ENCODE measurements at regions not wholly inside any gene's neighbourhood (a gene's known extent, or its start where the extent isn't known, plus 50 kb on each side); places are given as distances from the start of the nearest gene placed in this dataset.
"Not testable (repeated sequence)": the region's sequence is repeated elsewhere in the genome, so short reads cannot be mapped to it uniquely, and the experiment has no call there.

DNA sequence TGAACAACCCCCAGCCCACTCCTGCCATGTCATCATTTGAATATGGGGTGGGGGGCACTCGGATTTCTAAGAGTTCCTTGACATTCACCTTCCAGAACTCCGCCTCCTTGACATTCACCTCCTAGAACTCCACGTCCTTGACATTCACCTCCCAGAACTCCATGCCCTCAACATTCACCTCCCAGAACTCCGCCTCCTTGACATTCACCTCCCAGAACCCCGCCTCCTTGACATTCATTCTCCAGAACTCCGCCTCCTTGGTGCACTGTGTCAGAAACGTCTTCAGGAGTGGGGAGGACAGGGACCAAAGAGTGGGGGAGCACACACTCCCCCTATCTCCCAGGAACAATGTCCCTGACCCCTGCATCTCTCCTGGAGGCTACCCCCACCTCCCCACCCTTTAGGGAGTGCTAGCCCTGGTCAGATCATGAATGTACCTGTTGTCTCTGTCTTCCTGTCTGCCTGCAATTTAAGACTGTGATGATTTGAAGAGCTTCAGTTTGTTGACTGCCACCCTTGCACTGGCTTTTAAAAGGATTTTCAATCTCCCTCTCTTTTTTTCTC is 110.1 kb downstream of the NPTX2 start:
- Histone ChIP-seq H3K9ac (ENCODE audit: low read length in 2 of 2) (no peak overlapping the region), H3K4me3 (ENCODE audit: low read length in 2 of 2) (no peak overlapping the region), H3K9me3 (ENCODE audit: control insufficient read depth in 2 of 2, low read length in 2 of 2) (no peaks in the 10 kb centered on the region), H3K27ac (ENCODE audit: low read length) (no peak overlapping the region), H3K4me1 (ENCODE audit: control insufficient read depth, insufficient read depth, low read length) (no peaks in the 10 kb centered on the region), H3K36me3 (ENCODE audit: control insufficient read depth in 2 of 2, insufficient read depth in 2 of 2, low read length in 2 of 2) (no peaks in the 10 kb centered on the region), H3K27me3 (ENCODE audit: control insufficient read depth in 1 of 2, insufficient read depth in 2 of 2, low read length in 2 of 2) (no peaks in the 10 kb centered on the region)

DNA sequence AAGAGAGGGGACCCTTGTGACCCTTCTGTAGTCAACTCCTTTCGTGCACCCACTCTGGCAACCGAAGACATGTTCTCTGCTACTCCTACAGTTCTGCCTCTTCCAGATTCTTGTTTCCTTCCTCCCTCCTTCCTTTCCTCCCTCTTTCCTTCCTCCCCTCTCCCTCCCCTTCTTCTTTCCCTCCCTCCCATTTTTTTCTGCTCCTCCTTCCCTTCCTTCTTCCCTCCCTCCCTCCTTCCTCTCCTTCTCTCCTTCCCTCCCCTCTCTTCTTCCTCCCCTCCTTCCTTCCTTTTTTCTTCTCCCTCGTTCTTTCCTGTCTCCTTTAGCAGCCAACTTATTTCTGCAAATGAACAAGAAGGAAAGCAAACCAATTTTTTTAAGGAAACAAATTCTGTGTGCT is 111.5 kb downstream of the NPTX2 start:
- Histone ChIP-seq H3K9me3 (ENCODE audit: control insufficient read depth in 2 of 2, low read length in 2 of 2) (peaks cover 0 to 6% of the 10 kb centered on the region in 2 donors), H3K27ac (ENCODE audit: low read length) (no peak overlapping the region), H3K4me3 (ENCODE audit: low read length in 2 of 2) (no peak overlapping the region), H3K4me1 (ENCODE audit: control insufficient read depth, insufficient read depth, low read length) (no peaks in the 10 kb centered on the region), H3K9ac (ENCODE audit: low read length in 2 of 2) (no peak overlapping the region), H3K27me3 (ENCODE audit: control insufficient read depth in 1 of 2, insufficient read depth in 2 of 2, low read length in 2 of 2) (no peaks in the 10 kb centered on the region), H3K36me3 (ENCODE audit: control insufficient read depth in 2 of 2, insufficient read depth in 2 of 2, low read length in 2 of 2) (no peaks in the 10 kb centered on the region)

GRCh38 chr7:98729121-98729520 is 112.0 kb downstream of the NPTX2 start:
- H3K4me1 ChIP-seq (ENCODE audit: control insufficient read depth, insufficient read depth, low read length), result no peaks in the 10 kb centered on the region
- no peak overlapping the region for H3K9ac ChIP-seq (ENCODE audit: low read length in 2 of 2)
- H3K4me3 ChIP-seq (ENCODE audit: low read length in 2 of 2), result no peak overlapping the region
- H3K27ac ChIP-seq (ENCODE audit: low read length), result no peak overlapping the region
- no peaks in the 10 kb centered on the region for H3K27me3 ChIP-seq (ENCODE audit: control insufficient read depth in 1 of 2, insufficient read depth in 2 of 2, low read length in 2 of 2)
- peaks cover 0 to 6% of the 10 kb centered on the region in 2 donors for H3K9me3 ChIP-seq (ENCODE audit: control insufficient read depth in 2 of 2, low read length in 2 of 2)
- H3K36me3 ChIP-seq (ENCODE audit: control insufficient read depth in 2 of 2, insufficient read depth in 2 of 2, low read length in 2 of 2), result no peaks in the 10 kb centered on the region

DNA sequence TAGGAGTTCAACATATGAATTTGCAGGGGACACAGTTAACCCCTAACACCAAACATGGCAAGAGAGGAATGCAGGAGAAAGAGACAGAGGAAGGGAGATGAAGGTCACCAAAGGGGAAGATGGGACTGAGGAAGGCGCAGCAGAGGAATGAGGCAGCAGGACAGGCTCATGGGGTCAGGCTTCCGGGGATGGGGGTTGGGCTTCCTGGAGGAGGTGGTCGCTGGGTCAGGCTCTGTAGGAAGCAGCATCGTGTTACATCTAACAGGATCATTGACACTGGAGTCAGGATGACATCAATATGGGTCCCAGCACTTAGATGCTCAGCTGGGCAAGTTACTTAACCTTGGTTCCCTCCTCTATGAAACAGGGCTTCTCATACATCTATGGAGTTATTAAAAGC is 113.2 kb downstream of the NPTX2 start:
- no peaks in the 10 kb centered on the region for H3K4me1 ChIP-seq (ENCODE audit: control insufficient read depth, insufficient read depth, low read length)
- H3K9ac ChIP-seq (ENCODE audit: low read length in 2 of 2), result no peak overlapping the region
- H3K36me3 ChIP-seq (ENCODE audit: control insufficient read depth in 2 of 2, insufficient read depth in 2 of 2, low read length in 2 of 2), result no peaks in the 10 kb centered on the region
- peaks cover 0 to 6% of the 10 kb centered on the region in 2 donors for H3K9me3 ChIP-seq (ENCODE audit: control insufficient read depth in 2 of 2, low read length in 2 of 2)
- H3K4me3 ChIP-seq (ENCODE audit: low read length in 2 of 2), result no peak overlapping the region
- H3K27me3 ChIP-seq (ENCODE audit: control insufficient read depth in 1 of 2, insufficient read depth in 2 of 2, low read length in 2 of 2), result no peaks in the 10 kb centered on the region
- no peak overlapping the region for H3K27ac ChIP-seq (ENCODE audit: low read length)

DNA sequence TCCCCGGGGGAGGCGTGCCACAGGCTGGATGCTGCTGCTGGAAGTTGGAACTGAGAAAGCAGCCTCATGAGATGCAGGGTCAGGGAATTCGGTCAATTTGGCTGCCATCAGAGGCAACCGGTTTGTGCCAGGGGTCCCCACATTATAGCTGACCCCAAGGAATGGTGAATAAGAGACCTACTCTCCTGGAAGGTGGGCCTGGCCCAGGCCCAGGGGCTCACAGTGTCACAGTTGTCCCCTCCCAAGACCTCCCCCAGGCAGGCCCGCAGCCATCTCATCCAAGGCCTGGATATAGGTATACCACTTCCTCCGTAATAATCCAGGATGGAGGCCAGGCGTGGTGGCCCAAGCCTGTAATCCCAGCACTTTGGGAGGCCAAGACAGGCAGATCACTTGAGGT is 114.6 kb downstream of the NPTX2 start:
- H3K9me3 ChIP-seq (ENCODE audit: control insufficient read depth in 2 of 2, low read length in 2 of 2), result peaks cover 0 to 6% of the 10 kb centered on the region in 2 donors
- H3K27me3 ChIP-seq (ENCODE audit: control insufficient read depth in 1 of 2, insufficient read depth in 2 of 2, low read length in 2 of 2), result no peaks in the 10 kb centered on the region
- H3K36me3 ChIP-seq (ENCODE audit: control insufficient read depth in 2 of 2, insufficient read depth in 2 of 2, low read length in 2 of 2), result no peaks in the 10 kb centered on the region
- H3K9ac ChIP-seq (ENCODE audit: low read length in 2 of 2), result no peak overlapping the region
- H3K4me3 ChIP-seq (ENCODE audit: low read length in 2 of 2), result no peak overlapping the region
- no peak overlapping the region for H3K27ac ChIP-seq (ENCODE audit: low read length)
- H3K4me1 ChIP-seq (ENCODE audit: control insufficient read depth, insufficient read depth, low read length), result no peaks in the 10 kb centered on the region

DNA sequence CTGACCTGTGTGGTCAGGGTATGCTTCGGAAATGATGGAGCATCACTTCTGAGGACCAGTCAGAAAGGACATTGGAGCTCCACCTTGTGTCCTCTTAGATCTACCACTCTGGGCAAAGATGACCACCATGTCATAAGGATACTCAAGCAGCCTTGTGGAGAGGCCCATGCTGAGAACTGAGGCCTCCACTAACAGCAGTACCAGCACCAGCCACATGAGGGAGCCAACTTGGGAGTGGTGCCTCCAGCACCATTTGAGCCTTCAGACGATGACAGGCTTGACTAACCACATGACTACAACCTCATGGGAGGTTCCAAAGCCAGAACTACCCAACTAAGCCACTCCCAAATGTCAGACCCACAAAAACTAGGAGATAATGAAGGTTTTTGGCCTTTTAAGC is 116.0 kb downstream of the NPTX2 start:
- H3K36me3 ChIP-seq (ENCODE audit: control insufficient read depth in 2 of 2, insufficient read depth in 2 of 2, low read length in 2 of 2), result no peaks in the 10 kb centered on the region
- no peak overlapping the region for H3K27ac ChIP-seq (ENCODE audit: low read length)
- H3K4me3 ChIP-seq (ENCODE audit: low read length in 2 of 2), result no peak overlapping the region
- H3K27me3 ChIP-seq (ENCODE audit: control insufficient read depth in 1 of 2, insufficient read depth in 2 of 2, low read length in 2 of 2), result no peaks in the 10 kb centered on the region
- H3K9ac ChIP-seq (ENCODE audit: low read length in 2 of 2), result no peak overlapping the region
- H3K4me1 ChIP-seq (ENCODE audit: control insufficient read depth, insufficient read depth, low read length), result no peaks in the 10 kb centered on the region
- H3K9me3 ChIP-seq (ENCODE audit: control insufficient read depth in 2 of 2, low read length in 2 of 2), result peaks cover 0 to 6% of the 10 kb centered on the region in 2 donors

- no peaks in the 10 kb centered on the region for H3K36me3 ChIP-seq (ENCODE audit: control insufficient read depth in 2 of 2, insufficient read depth in 2 of 2, low read length in 2 of 2)
- peaks cover 0 to 6% of the 10 kb centered on the region in 2 donors for H3K9me3 ChIP-seq (ENCODE audit: control insufficient read depth in 2 of 2, low read length in 2 of 2)
- H3K27ac ChIP-seq (ENCODE audit: low read length), result no peak overlapping the region
Observed at GRCh38 chr7:98735801-98736200, 118.7 kb downstream of the NPTX2 start.

DNA sequence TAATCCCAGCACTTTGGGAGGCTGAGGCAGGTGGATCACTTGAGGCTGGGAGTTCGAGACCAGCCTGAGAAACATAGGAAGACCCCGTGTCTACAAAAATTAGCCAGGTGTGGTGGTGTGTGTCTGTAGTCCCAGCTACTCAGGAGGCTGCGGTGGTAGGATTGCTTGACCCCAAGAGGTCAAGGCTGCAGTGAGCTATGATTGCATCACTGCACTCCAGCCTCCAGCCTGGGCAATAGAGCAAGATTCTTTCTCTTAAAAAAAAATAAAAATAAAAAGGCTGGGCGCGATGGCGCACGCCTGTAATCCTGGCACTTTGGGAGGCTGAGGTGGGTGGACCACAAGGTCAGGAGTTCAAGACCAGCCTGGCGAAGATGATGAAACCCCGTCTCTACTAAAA is 119.4 kb downstream of the NPTX2 start:
- H3K4me1 ChIP-seq (ENCODE audit: control insufficient read depth, insufficient read depth, low read length); H3K27me3 ChIP-seq (ENCODE audit: control insufficient read depth in 1 of 2, insufficient read depth in 2 of 2, low read length in 2 of 2); H3K4me3 ChIP-seq (ENCODE audit: low read length in 2 of 2); H3K27ac ChIP-seq (ENCODE audit: low read length); H3K36me3 ChIP-seq (ENCODE audit: control insufficient read depth in 2 of 2, insufficient read depth in 2 of 2, low read length in 2 of 2); H3K9me3 ChIP-seq (ENCODE audit: control insufficient read depth in 2 of 2, low read length in 2 of 2); H3K9ac ChIP-seq (ENCODE audit: low read length in 2 of 2): not testable (repeated sequence)

More at GRCh38 chr7:98735801-98736200, 118.7 kb downstream of the NPTX2 start:
- Histone ChIP-seq H3K4me3 (ENCODE audit: low read length in 2 of 2) (no peak overlapping the region), H3K4me1 (ENCODE audit: control insufficient read depth, insufficient read depth, low read length) (no peaks in the 10 kb centered on the region), H3K9ac (ENCODE audit: low read length in 2 of 2) (no peak overlapping the region), H3K27me3 (ENCODE audit: control insufficient read depth in 1 of 2, insufficient read depth in 2 of 2, low read length in 2 of 2) (no peaks in the 10 kb centered on the region)

DNA sequence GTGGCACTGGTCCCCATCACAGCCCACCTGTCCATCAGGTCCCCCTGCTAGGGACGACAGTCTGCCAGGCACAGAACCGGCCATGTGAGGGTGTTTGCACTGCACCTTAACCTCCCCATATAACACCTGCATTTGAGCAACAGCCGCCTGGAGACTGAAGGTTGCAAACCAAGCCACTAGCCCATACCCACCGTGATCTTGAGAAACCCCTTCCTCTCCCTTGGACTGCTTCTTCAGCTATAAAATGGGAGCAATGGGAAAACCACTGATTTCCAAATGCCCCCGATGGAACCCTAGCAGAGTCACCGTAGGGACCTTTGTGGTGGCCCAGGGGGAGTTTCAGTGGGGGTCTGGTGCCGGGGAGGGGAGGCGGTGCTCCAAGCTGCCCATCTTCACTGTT is 120.1 kb downstream of the NPTX2 start:
- Histone ChIP-seq H3K27me3 (ENCODE audit: control insufficient read depth in 1 of 2, insufficient read depth in 2 of 2, low read length in 2 of 2) (no peaks in the 10 kb centered on the region), H3K9ac (ENCODE audit: low read length in 2 of 2) (no peak overlapping the region), H3K9me3 (ENCODE audit: control insufficient read depth in 2 of 2, low read length in 2 of 2) (peaks cover 0 to 6% of the 10 kb centered on the region in 2 donors), H3K36me3 (ENCODE audit: control insufficient read depth in 2 of 2, insufficient read depth in 2 of 2, low read length in 2 of 2) (no peaks in the 10 kb centered on the region), H3K27ac (ENCODE audit: low read length) (no peak overlapping the region), H3K4me1 (ENCODE audit: control insufficient read depth, insufficient read depth, low read length) (no peaks in the 10 kb centered on the region), H3K4me3 (ENCODE audit: low read length in 2 of 2) (no peak overlapping the region)

DNA sequence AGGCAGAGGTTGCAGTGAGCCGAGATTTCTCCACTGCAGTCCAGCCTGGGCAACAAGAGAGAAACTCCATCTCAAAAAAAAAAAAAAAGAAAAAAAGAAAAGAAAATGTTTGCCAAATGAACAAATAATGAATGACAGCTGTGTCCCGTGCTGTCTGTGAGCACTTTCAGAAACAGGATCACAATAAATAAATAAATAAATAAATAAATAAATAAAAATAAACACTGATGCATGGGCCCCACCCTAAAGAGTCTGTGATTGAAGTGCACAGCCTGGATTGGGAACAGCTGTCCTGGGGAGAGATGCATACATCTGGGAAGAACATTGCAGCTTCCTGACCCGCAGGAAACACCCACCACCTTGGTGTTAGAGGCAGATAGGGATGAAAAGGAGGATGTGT is 123.6 kb downstream of the NPTX2 start:
- no peak overlapping the region for H3K27ac ChIP-seq (ENCODE audit: low read length)
- no peaks in the 10 kb centered on the region for H3K36me3 ChIP-seq (ENCODE audit: control insufficient read depth in 2 of 2, insufficient read depth in 2 of 2, low read length in 2 of 2)
- H3K9me3 ChIP-seq (ENCODE audit: control insufficient read depth in 2 of 2, low read length in 2 of 2), result peaks cover 3% of the 10 kb centered on the region in 2 donors
- H3K9ac ChIP-seq (ENCODE audit: low read length in 2 of 2), result no peak overlapping the region
- H3K4me3 ChIP-seq (ENCODE audit: low read length in 2 of 2), result no peak overlapping the region
- H3K27me3 ChIP-seq (ENCODE audit: control insufficient read depth in 1 of 2, insufficient read depth in 2 of 2, low read length in 2 of 2), result no peaks in the 10 kb centered on the region
- no peaks in the 10 kb centered on the region for H3K4me1 ChIP-seq (ENCODE audit: control insufficient read depth, insufficient read depth, low read length)

GRCh38 chr7:98745722-98746318 is 124.0 kb downstream of the TMEM130 start:
- Histone ChIP-seq H3K4me3 (ENCODE audit: low read length in 2 of 2) (no peak overlapping the region), H3K4me1 (ENCODE audit: control insufficient read depth, insufficient read depth, low read length) (no peaks in the 10 kb centered on the region), H3K9ac (ENCODE audit: low read length in 2 of 2) (no peak overlapping the region), H3K36me3 (ENCODE audit: control insufficient read depth in 2 of 2, insufficient read depth in 2 of 2, low read length in 2 of 2) (no peaks in the 10 kb centered on the region), H3K27me3 (ENCODE audit: control insufficient read depth in 1 of 2, insufficient read depth in 2 of 2, low read length in 2 of 2) (no peaks in the 10 kb centered on the region), H3K27ac (ENCODE audit: low read length) (no peak overlapping the region), H3K9me3 (ENCODE audit: control insufficient read depth in 2 of 2, low read length in 2 of 2) (peaks cover 3% of the 10 kb centered on the region in 2 donors)
